Epithelial cell of esophagus (primary cell): ENCODE measurements at regions not wholly inside any gene's neighbourhood (a gene's known extent, or its start where the extent isn't known, plus 50 kb on each side); places are given as distances from the start of the nearest gene placed in this dataset.

Source experiments
- DNase-seq: peaks from one replicate; pipeline ENCODE4 v3.0.0; 2010; ENCODE audit warnings: low read depth
- H3K4me3 ChIP-seq: 2 replicates; pipeline ENCODE4 v1.5.1; 2011; ENCODE audit warnings: mild to moderate bottlenecking, low read length, control low read depth
- TF ChIP-seq, protein P1 (sequence below): IDR thresholded peaks from 2 replicates; pipeline ENCODE4 v1.5.1; 2011; ENCODE audit warnings: low read depth, mild to moderate bottlenecking, low read length, control low read depth, inconsistent platforms; ENCODE audit not compliant: insufficient read depth; ENCODE audit errors: missing control alignments

DNA sequence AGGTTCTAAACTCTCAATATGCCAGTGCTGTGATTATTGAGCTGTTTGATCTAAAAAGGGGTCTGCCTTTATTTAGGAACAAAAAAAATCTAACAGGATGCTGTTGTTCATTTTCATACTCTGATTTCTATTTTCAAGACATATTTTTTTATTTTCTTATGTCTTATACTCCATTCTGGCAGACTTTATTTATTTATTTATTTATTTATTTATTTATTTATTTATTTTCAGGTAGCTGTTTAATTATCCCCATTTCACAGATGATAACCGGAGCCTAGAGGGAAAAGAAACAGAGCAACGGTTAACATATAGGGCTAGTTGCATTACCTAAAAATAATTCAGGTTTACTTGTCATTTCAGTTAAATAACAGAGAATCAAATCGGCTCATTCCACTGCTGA, 174.4 kb downstream of the CENPF start:
- DNase-seq = no peak
- TF ChIP-seq, protein P1, sequence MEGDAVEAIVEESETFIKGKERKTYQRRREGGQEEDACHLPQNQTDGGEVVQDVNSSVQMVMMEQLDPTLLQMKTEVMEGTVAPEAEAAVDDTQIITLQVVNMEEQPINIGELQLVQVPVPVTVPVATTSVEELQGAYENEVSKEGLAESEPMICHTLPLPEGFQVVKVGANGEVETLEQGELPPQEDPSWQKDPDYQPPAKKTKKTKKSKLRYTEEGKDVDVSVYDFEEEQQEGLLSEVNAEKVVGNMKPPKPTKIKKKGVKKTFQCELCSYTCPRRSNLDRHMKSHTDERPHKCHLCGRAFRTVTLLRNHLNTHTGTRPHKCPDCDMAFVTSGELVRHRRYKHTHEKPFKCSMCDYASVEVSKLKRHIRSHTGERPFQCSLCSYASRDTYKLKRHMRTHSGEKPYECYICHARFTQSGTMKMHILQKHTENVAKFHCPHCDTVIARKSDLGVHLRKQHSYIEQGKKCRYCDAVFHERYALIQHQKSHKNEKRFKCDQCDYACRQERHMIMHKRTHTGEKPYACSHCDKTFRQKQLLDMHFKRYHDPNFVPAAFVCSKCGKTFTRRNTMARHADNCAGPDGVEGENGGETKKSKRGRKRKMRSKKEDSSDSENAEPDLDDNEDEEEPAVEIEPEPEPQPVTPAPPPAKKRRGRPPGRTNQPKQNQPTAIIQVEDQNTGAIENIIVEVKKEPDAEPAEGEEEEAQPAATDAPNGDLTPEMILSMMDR = no peak
- H3K4me3 ChIP-seq = no peak overlapping the region

DNA sequence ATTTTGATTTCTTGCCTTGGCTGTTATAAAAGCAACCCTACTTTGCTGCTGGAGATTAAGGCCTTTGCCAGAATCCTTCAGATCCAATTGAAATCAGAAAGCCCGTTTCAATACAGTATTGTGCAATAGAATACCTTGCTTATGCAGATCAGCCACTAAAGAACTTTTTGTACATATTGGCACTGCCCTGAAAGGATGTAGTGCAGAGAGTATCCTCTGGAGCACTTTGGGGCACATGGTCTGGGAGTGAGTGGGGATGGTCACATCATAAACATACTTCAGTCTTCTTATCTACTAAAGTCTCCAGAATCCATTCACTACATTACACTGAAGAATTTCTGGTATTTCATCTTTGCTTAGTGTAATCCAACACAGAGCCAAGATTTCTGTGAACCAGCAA, 189.0 kb downstream of the CENPF start:
- DNase-seq = no peak
- TF ChIP-seq, protein P1 = no peak
- no peak overlapping the region for H3K4me3 ChIP-seq

DNA sequence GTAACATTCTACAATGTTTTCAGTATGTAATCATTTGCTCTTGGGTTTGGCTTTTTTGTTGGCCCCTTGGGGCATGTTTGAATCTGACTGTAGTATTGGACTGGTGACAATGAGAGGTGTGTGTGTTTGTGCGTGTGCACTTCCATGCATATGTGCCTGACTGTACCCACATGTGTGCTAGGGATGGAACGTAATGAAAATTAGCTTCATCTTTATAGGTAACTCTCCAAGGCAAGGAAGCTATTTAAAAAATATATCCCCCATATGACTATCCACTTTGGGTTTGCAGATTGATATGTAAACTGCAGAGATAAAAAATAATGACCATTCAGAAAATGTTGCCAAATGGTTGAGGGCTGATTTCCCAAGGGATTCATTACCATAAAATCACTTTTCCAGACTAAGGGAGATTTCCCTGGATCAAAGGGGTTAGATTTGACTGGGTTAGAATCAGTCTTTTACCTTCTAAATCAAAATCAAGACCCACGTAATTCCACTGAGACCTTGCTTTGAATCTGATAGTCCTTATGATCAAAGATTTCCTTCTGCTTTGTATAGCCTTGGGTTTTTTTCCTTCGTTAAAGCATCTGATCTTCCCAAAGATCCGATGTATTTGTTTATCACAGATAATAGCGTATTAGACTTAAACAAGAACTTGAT, 189.7 kb downstream of the CENPF start:
- TF ChIP-seq, protein P1 = no peak
- no peak overlapping the region for H3K4me3 ChIP-seq
- no peak for DNase-seq

DNA sequence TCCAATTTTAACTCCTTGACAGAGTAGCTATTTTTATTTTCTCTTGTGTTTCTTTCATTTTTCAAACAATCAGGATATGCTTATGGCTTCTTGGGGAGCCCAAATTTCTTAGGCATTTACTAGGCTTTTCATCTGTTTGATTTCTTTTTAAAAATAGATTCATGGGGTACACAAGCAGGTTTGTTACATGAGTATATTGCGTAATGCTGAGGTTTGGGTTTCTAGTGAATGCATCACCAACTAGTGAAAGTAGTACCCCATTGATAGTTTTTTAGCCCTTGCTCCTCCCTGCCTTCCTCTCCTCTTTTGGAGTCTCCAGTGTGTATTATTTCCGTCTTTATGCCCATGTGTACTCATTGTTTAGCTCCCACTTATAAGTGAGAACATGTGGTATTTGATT, 190.7 kb downstream of the CENPF start:
- no peak overlapping the region for H3K4me3 ChIP-seq
- DNase-seq = no peak
- TF ChIP-seq, protein P1 = no peak

DNA sequence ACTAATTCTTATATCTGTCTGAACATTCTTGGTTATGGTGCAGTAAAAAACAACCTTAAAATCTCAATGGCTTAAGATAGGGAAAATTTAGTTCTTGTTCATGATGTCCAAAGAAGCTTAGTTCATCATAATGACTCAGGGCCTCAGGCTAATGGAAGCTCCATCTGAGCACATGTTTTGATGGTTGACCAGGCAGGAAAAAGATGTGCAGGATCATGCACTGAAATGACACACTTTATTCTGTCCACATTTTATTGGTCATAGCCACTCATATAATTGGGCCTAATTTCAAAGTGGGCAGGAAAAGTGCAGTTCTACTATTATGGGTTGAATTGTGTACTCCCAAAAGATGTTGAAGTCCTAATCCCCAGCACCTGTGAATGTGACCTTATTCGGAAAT, 198.2 kb downstream of the CENPF start:
- H3K4me3 ChIP-seq = no peak overlapping the region
- peak; percentile 21 for DNase-seq

DNA sequence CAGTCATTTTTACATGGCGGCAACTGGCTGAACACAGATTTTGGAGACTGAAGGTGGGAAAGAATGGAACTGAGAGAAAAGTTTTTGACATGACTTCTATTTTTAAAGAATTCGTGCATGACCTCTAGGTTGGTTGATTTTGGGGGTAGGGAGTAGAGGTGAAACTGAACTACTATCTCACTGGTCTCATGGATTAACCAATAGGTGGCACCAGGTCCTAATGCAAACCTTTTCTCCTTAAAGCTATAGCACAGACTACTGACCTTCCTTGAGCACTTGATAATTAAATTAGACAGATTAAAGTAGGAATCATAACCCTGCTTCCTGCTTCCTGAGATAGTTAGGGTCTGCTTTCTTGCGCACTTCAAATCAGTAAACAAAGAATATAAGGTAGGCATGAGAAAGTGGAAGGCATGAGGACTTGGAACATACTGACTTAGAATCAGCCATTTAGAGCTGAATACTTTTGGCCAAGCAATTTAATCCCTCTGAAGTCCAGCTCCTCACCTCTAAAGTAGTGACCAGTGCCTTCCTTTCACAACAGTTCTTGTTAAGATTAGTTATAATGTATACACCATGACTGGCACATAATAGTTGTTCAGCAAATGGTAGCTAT, 206.0 kb downstream of the CENPF start:
- DNase-seq = peak; percentile 65
- TF ChIP-seq, protein P1 = peak; percentile 70
- H3K4me3 ChIP-seq = no peak overlapping the region

More for the DNA sequence above, 198.2 kb downstream of the CENPF start:
- TF ChIP-seq, protein P1 = no peak

DNA sequence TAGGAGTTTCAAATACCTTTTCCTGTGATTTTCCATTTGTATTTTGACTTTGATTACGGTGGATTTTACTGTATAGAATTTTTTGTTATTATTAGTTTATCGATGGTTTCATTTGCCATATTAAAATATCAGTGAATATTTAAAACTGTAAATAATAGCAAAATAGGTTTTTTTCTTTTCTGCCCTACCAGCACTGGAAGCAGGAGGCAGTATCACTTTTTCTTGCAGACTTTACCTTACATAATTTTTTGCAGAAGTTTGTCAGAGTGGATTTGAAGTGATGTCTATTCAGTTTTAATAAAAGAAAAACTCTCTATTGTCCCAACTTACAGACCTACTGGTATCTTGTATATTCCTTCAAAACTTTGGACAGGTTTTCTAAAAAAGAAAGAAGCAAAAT, 213.6 kb downstream of the CENPF start:
- DNase-seq = no peak
- no peak overlapping the region for H3K4me3 ChIP-seq
- TF ChIP-seq, protein P1 = peak; percentile 28
